Heart left ventricle (tissue), 13 donors: ENCODE measurements at regions not wholly inside any gene's neighbourhood (a gene's known extent, or its start where the extent isn't known, plus 50 kb on each side); places are given as distances from the start of the nearest gene placed in this dataset.

ENCODE experiments used
- CTCF ChIP-seq, 12 donors: fragments of 200-600 bp; sonication (generic) in 4 of 12; IDR thresholded peaks; one replicate each; pipeline versions ENCODE4 v1.5.0 to v1.8.0; 2018 to 2022; ENCODE audit warnings: antibody characterized with exemption in 12 of 12, mild to moderate bottlenecking in 5 of 12
- POLR2A ChIP-seq, 2 donors: fragments of 450-650 bp; IDR thresholded peaks; one replicate each; pipeline ENCODE4 v1.6.1; 2017; ENCODE audit warnings: antibody characterized with exemption in 2 of 2, mild to moderate bottlenecking in 2 of 2, moderate library complexity in 2 of 2
- donor health status: ischemic (EF 13 %, LVEDD 7.1; RV severe dilation, severe dysfunction).
- donor health status: DM: no; HTN: yes; CAD: no.
- donor health status: DM: no; HTN: no; CAD: no.
- donor health status: ischemic (EF 25% LVEDD 6.9; RV normal size, moderate dysfunction).
- donor health status: ischemic (EF 25% LVEDD 5.7; RV mildly dilated, moderate dysfunction).
- donor health status: ischemic (EF 35%, LVEDD 5.7; RV mildly dilated, moderate dysfunction).
- donor health status: nonischemic (EF 11% LVEDD 7.7; RV severe dilation, severe dysfunction).
- donor health status: DM: yes; HTN: yes; CAD: no.
- donor health status: PGD.
- donor health status: ischemic (EF 29% LVEDD 5.4; RV normal size, mild dysfunction).
- donor health status: nonischemic (EF 23%, LVEDD 6.1; RV moderate dilation, normal function).

DNA sequence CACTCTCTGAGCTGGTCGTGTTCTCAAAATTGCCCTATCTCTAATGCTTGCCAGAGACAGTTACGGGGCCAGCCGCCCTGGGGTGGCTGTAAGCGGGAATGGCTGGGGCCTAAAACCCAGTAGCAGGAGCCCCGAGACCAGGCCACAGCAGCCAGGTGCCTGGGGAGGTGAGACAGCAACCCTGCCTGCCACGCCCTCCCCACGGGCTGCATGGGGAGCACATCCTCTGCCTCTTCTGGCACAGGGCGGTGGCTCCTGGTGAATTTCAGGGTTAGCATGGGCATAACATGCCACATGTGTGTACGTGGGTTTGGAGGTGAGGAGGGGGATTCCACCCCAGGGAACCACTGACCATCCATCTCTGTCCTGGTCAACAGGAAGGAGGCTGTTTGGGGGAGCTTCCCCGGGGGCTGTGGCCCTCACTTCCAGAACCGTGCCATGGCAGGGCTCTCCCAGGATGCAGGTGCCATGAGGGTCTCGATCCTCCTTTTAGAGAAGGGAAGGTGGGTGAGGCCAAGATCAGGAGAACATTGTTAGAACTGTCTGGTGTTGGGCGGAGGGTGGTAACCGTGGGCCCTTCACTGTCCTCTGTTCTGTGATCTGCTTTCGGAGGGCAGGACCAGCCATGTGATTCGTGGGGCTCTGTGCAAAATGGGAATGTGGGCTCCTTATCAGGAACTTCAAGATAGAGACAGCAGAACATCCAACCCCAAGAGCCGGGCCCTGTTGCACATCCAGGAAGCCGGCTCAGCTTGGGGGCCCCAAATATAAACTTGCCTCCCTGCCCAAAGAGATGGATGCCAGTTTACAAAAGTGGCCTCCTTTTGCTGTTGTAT lies 312.2 kb upstream of the DIO3 start:
- TF ChIP-seq CTCF (IDR thresholded peaks at IDR 0.05), result no peak
- no peak for TF ChIP-seq POLR2A (IDR thresholded peaks at IDR 0.05)
